Thyroid gland (tissue), 4 donors: ENCODE measurements at regions not wholly inside any gene's neighbourhood (a gene's known extent, or its start where the extent isn't known, plus 50 kb on each side); places are given as distances from the start of the nearest gene placed in this dataset.

Experiments used
- DNase-seq, 2 donors: peaks; one replicate each; pipeline ENCODE4 v3.0.0-alpha.2; 2019
- H3K27ac ChIP-seq, 3 donors: fragments of 200-600 bp; sonication (generic); 1 replicate in 2 of 3; 2 replicates in 1 of 3; pipeline ENCODE4 v1.5.1; 2016 to 2019; ENCODE audit warnings: mild to moderate bottlenecking in 1 of 3, moderate library complexity in 1 of 3
- H3K27me3 ChIP-seq: fragments of 200-600 bp; sonication (generic); one replicate; pipeline ENCODE4 v1.5.1; 2019
- H3K36me3 ChIP-seq, 2 donors: fragments of 200-600 bp; sonication (generic); one replicate each; pipeline ENCODE4 v1.5.1; 2016 to 2019
- H3K4me1 ChIP-seq, 2 donors: fragments of 200-600 bp; sonication (generic); one replicate each; pipeline ENCODE4 v1.5.1; 2017 to 2019
- H3K4me3 ChIP-seq, 3 donors: fragments of 200-600 bp; sonication (generic); replicated peaks in 1 of 3; 1 replicate in 2 of 3; 2 replicates in 1 of 3; pipeline ENCODE4 v1.5.1; 2016; ENCODE audit warnings: mild to moderate bottlenecking in 1 of 3
- H3K9me3 ChIP-seq: fragments of 200-600 bp; sonication (generic); one replicate; pipeline ENCODE4 v1.5.1; 2017
- POLR2A ChIP-seq, 2 donors: fragments of 450-650 bp; IDR thresholded peaks; one replicate each; pipeline ENCODE4 v1.6.1; 2017; ENCODE audit warnings: antibody characterized with exemption in 2 of 2, mild to moderate bottlenecking in 2 of 2, moderate library complexity in 1 of 2
- whole genome bisulfite sequencing, 2 donors: methylation state at CpG; one replicate each; pipeline ENCODE4 v1.1.5; 2017; 5-methylcytosine and 5-hydroxymethylcytosine counted together
- intact Hi-C: fragments of 100-400 bp; cut with DNase I; formaldehyde crosslinking; loops from one replicate; pipeline ENCODE4 v1.15.1; 2023
- TF ChIP-seq, protein P1 (sequence below), 6 experiments: fragments of 200-600 bp in 3 of 6; fragments of 450-650 bp in 3 of 6; sonication (generic) in 3 of 6; IDR thresholded peaks; one replicate each; pipeline ENCODE4 v1.5.1; 2016 to 2019; ENCODE audit warnings: antibody characterized with exemption in 6 of 6, mild to moderate bottlenecking in 2 of 6, inconsistent platforms in 1 of 6, moderate library complexity in 1 of 6

DNA sequence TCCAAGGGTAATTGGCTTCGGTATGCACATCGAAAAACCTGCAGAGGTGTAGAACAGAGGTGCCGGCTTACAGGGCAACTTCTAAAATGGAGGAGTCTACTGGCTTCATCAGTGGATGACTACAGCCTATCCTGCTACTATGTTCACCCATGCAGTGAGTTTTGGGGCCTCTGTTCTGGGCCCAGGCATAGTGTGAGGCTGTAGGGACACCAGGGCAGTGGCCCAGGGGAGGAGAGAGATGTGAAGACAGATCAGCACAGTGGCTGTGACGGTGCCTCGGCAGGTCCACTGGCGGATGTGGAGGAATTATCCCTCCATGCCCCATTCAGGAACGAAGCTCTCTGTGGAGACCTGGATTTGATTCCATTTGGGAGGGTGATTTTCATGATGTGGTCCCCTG is 235.3 kb upstream of the MKI67 start:
- TF ChIP-seq POLR2A (IDR thresholded peaks at IDR 0.05), result no peak
- TF ChIP-seq, protein P1, sequence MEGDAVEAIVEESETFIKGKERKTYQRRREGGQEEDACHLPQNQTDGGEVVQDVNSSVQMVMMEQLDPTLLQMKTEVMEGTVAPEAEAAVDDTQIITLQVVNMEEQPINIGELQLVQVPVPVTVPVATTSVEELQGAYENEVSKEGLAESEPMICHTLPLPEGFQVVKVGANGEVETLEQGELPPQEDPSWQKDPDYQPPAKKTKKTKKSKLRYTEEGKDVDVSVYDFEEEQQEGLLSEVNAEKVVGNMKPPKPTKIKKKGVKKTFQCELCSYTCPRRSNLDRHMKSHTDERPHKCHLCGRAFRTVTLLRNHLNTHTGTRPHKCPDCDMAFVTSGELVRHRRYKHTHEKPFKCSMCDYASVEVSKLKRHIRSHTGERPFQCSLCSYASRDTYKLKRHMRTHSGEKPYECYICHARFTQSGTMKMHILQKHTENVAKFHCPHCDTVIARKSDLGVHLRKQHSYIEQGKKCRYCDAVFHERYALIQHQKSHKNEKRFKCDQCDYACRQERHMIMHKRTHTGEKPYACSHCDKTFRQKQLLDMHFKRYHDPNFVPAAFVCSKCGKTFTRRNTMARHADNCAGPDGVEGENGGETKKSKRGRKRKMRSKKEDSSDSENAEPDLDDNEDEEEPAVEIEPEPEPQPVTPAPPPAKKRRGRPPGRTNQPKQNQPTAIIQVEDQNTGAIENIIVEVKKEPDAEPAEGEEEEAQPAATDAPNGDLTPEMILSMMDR (IDR thresholded peaks at IDR 0.05), result no peak
- no peak overlapping the region for H3K27ac ChIP-seq
- no peak for DNase-seq
- H3K27me3 ChIP-seq, result no peaks in the 10 kb centered on the region
- no peaks in the 10 kb centered on the region for H3K36me3 ChIP-seq
- no peak overlapping the region for H3K4me3 ChIP-seq
- WGBS, 2 donors, result 59 to 91% methylated on average over 6 to 7 of the region's 7 CpGs
- no peaks in the 10 kb centered on the region for H3K4me1 ChIP-seq
- H3K9me3 ChIP-seq, result no peaks in the 10 kb centered on the region
- intact Hi-C loops, result no loop called here

- intact Hi-C loops, result no loop called here
- WGBS, 2 donors, result 66 to 70% methylated on average over 4 of the region's 4 CpGs
- Histone ChIP-seq H3K4me1 (no peaks in the 10 kb centered on the region), H3K9me3 (no peaks in the 10 kb centered on the region), H3K36me3 (no peaks in the 10 kb centered on the region), H3K27ac (no peak overlapping the region), H3K4me3 (no peak overlapping the region), H3K27me3 (no peaks in the 10 kb centered on the region)
- DNase-seq, result no peak
- TF ChIP-seq, protein P1 (IDR thresholded peaks at IDR 0.05), result no peak
- no peak for TF ChIP-seq POLR2A (IDR thresholded peaks at IDR 0.05)
Measured at GRCh38 chr10:128362514-128362913, 236.3 kb upstream of the MKI67 start.

GRCh38 chr10:128364631-128365030 is 238.4 kb upstream of the MKI67 start:
- no peak overlapping the region for H3K27ac ChIP-seq
- no peaks in the 10 kb centered on the region for H3K36me3 ChIP-seq
- TF ChIP-seq, protein P1 (IDR thresholded peaks at IDR 0.05), result no peak
- TF ChIP-seq POLR2A (IDR thresholded peaks at IDR 0.05), result no peak
- no peaks in the 10 kb centered on the region for H3K4me1 ChIP-seq
- H3K27me3 ChIP-seq, result no peaks in the 10 kb centered on the region
- intact Hi-C loops, result no loop called here
- no peak for DNase-seq
- 33% methylated on average over 3 of the region's 3 CpGs for WGBS, 2 donors
- H3K9me3 ChIP-seq, result no peaks in the 10 kb centered on the region
- H3K4me3 ChIP-seq, result no peak overlapping the region

DNA sequence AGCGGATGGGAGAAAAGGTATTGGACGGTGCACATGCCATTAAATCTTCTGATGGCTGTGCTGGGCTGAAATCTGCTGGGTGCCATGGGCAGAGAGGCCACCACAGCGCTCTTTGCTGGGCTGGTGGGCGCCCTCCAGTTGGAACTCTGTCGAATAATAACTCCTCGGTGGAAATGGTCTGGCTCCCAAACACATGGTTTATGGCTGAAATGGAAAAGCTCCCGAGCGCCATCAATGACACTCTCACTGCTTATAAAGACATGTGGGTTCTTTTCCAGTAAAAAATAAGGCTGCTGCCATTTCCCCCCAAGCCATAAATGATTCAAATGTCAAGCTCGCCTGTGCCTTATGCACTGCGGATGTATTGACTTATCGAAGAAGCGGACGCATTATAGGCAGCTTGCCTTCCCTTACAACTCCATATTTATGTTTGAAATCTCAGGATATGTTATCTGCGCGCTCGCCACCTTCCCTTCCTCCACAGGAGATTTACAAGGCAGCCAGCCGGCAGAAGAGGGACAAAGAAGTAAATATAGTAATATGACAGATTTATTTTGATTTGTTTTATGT is 239.0 kb upstream of the MKI67 start:
- Histone ChIP-seq H3K4me3 (no peak overlapping the region), H3K36me3 (no peaks in the 10 kb centered on the region), H3K4me1 (no peaks in the 10 kb centered on the region), H3K9me3 (no peaks in the 10 kb centered on the region), H3K27ac (no peak overlapping the region), H3K27me3 (no peaks in the 10 kb centered on the region)
- DNase-seq, result no peak
- intact Hi-C loops, result no loop called here
- 90 to 93% methylated on average over 17 of the region's 17 CpGs for WGBS, 2 donors
- TF ChIP-seq, protein P1 (IDR thresholded peaks at IDR 0.05), result no peak
- no peak for TF ChIP-seq POLR2A (IDR thresholded peaks at IDR 0.05)

GRCh38 chr10:128367807-128368206 is 241.6 kb upstream of the MKI67 start:
- DNase-seq, result no peak
- no peak overlapping the region for H3K27ac ChIP-seq
- H3K27me3 ChIP-seq, result no peaks in the 10 kb centered on the region
- TF ChIP-seq, protein P1 (IDR thresholded peaks at IDR 0.05), result no peak
- TF ChIP-seq POLR2A (IDR thresholded peaks at IDR 0.05), result no peak
- H3K4me3 ChIP-seq, result no peak overlapping the region
- no peaks in the 10 kb centered on the region for H3K4me1 ChIP-seq
- WGBS, 2 donors, result 63 to 82% methylated on average over 3 of the region's 3 CpGs
- intact Hi-C loops, result no loop called here
- no peaks in the 10 kb centered on the region for H3K9me3 ChIP-seq
- H3K36me3 ChIP-seq, result no peaks in the 10 kb centered on the region
